Lung (tissue), 11 donors: ENCODE measurements at regions not wholly inside any gene's neighbourhood (a gene's known extent, or its start where the extent isn't known, plus 50 kb on each side); places are given as distances from the start of the nearest gene placed in this dataset.

Experiments used
- ATAC-seq: fragments of 200-7000 bp; cut with Tn5 transposase; one replicate; pipeline ENCODE4 v1.9.1; 2020; ENCODE audit warnings: moderate number of reproducible peaks; ENCODE audit not compliant: insufficient read depth, low FRiP score
- DNase-seq, 3 donors: peaks; one replicate each; pipeline ENCODE4 v3.0.0-alpha.2; 2013 to 2017
- H3K27ac ChIP-seq, 2 donors: one replicate each; pipeline ENCODE4 v1.5.1; 2013; ENCODE audit warnings: mild to moderate bottlenecking in 2 of 2, moderate library complexity in 2 of 2, control low read depth in 1 of 2, inconsistent platforms in 1 of 2, low read depth in 1 of 2, low read length in 1 of 2
- H3K27me3 ChIP-seq, 3 donors: one replicate each; pipeline ENCODE4 v1.5.1; 2013; ENCODE audit warnings: low read length in 2 of 3; ENCODE audit not compliant: control insufficient read depth in 3 of 3, insufficient read depth in 3 of 3
- H3K36me3 ChIP-seq, 4 donors: one replicate each; pipeline ENCODE4 v1.5.1; 2013; ENCODE audit warnings: low read length in 4 of 4, mild to moderate bottlenecking in 1 of 4, moderate library complexity in 1 of 4; ENCODE audit not compliant: control insufficient read depth in 4 of 4, insufficient read depth in 4 of 4
- H3K4me1 ChIP-seq, 5 donors: one replicate each; pipeline ENCODE4 v1.5.1; 2013; ENCODE audit warnings: low read length in 5 of 5, mild to moderate bottlenecking in 2 of 5, moderate library complexity in 1 of 5; ENCODE audit not compliant: control insufficient read depth in 5 of 5, insufficient read depth in 5 of 5
- H3K4me3 ChIP-seq: one replicate; pipeline ENCODE4 v1.5.1; 2013; ENCODE audit warnings: mild to moderate bottlenecking, control low read depth, moderate library complexity
- H3K9ac ChIP-seq, 2 donors: one replicate each; pipeline ENCODE4 v1.5.1; 2013; ENCODE audit warnings: low read length in 2 of 2, control low read depth in 1 of 2; ENCODE audit not compliant: insufficient read depth in 1 of 2
- H3K9me3 ChIP-seq, 4 donors: one replicate each; pipeline ENCODE4 v1.5.1; 2013; ENCODE audit warnings: low read length in 3 of 4, mild to moderate bottlenecking in 1 of 4, moderate library complexity in 1 of 4; ENCODE audit not compliant: control insufficient read depth in 4 of 4, insufficient read depth in 3 of 4
- WGBS, 2 donors: extraction: QIAGEN DNeasy Blood & Tissue Kit; methylation state at CpG; one replicate each; pipeline ENCODE4 v1.1.7; 2013; 5-methylcytosine and 5-hydroxymethylcytosine counted together
- TF ChIP-seq, protein P1 (sequence below): IDR thresholded peaks from 2 replicates; pipeline ENCODE4 v1.5.1; 2012; ENCODE audit warnings: mild to moderate bottlenecking; ENCODE audit errors: control extremely low read depth, extremely low read depth
- donor health status: control.
- donor health status: control.
- donor health status: Bipolar disorder and iron deficiency.
- donor health status: healthy.
- donor health status: DM: yes; HTN: yes; CAD: no.

DNA sequence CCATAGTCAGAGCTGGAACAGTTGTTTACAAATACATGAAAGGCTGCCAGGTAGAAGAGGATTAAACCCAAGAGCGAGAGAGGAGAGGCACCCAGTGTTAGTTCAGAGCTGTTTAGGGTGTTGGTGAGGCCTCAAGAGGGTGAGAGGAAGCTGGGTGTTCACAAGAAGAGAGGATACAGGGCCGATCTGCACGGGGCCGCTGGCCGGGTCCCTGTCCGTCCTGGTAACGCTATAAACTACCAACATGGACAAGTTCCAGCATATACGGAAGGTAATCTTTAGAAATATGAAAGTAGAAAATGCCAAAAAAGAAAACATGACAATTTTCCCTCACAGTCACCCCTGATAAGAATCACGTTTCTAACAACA is 109.7 kb downstream of the TMEM18 start:
- no peak for DNase-seq
- no peak overlapping the region for H3K9ac ChIP-seq
- H3K36me3 ChIP-seq: no peaks in the 10 kb centered on the region
- peaks cover 0 to 13% (median 0%) of the 10 kb centered on the region in 5 donors for H3K4me1 ChIP-seq
- WGBS, 2 donors: 80 to 83% methylated on average over 9 of the region's 9 CpGs
- TF ChIP-seq, protein P1, sequence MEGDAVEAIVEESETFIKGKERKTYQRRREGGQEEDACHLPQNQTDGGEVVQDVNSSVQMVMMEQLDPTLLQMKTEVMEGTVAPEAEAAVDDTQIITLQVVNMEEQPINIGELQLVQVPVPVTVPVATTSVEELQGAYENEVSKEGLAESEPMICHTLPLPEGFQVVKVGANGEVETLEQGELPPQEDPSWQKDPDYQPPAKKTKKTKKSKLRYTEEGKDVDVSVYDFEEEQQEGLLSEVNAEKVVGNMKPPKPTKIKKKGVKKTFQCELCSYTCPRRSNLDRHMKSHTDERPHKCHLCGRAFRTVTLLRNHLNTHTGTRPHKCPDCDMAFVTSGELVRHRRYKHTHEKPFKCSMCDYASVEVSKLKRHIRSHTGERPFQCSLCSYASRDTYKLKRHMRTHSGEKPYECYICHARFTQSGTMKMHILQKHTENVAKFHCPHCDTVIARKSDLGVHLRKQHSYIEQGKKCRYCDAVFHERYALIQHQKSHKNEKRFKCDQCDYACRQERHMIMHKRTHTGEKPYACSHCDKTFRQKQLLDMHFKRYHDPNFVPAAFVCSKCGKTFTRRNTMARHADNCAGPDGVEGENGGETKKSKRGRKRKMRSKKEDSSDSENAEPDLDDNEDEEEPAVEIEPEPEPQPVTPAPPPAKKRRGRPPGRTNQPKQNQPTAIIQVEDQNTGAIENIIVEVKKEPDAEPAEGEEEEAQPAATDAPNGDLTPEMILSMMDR: no peak
- no peak overlapping the region for H3K4me3 ChIP-seq
- no peaks in the 10 kb centered on the region for H3K27me3 ChIP-seq
- no peak for ATAC-seq
- H3K27ac ChIP-seq: no peak overlapping the region
- peaks cover 0 to 3% (median 1%) of the 10 kb centered on the region in 4 donors for H3K9me3 ChIP-seq

DNA sequence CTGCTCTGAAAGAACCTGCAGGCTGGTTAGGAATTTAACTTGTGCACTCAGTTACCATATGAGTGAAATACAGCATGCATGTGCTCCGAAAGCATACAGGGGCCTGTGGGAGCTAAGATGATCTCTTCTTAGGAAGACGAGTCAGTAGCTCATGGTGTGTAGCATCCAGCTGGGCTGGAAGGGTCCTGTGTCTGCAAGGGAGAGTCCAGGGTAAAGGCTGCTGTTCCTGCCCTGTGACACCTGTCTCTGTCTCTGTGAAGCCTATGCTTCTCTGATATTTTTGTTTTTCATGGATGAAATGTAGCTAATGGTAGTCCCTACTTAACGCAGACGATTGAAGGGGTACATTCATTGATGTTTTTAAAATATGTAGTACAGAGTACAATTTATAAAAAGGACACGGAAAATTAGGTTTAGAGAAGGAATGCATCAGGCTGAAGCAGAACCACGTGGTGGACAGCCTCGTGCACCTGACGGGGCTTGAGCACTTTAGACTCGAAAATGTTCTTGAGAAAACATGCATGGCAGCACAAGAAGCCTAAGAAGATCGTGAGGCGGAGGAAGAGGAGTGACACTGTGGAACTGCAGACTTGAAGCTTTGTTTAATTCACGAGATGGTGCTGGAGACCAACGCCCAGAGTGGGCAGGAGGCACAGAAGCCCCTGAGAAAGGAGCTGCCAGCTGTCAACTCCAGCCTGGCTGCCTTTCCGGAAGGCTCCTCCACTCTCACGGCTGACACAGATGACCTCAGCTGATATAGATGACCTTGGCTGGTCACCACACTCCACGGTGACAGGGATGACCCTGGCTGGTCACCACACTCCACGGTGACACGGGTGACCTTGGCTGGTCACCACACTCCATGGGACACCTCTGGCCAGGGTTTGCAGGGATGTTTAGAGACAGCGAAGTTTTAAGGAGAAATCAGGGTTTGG is 110.6 kb downstream of the TMEM18 start:
- no peak overlapping the region for H3K27ac ChIP-seq
- H3K9me3 ChIP-seq: peaks cover 0 to 3% (median 1%) of the 10 kb centered on the region in 4 donors
- DNase-seq: no peak
- ATAC-seq: no peak
- 81 to 84% methylated on average over 19 of the region's 19 CpGs for WGBS, 2 donors
- H3K27me3 ChIP-seq: no peaks in the 10 kb centered on the region
- H3K4me1 ChIP-seq: peaks cover 0 to 13% (median 0%) of the 10 kb centered on the region in 5 donors
- TF ChIP-seq, protein P1: no peak
- no peaks in the 10 kb centered on the region for H3K36me3 ChIP-seq
- H3K9ac ChIP-seq: no peak overlapping the region
- H3K4me3 ChIP-seq: no peak overlapping the region

GRCh38 chr2:564471-565181 is 112.6 kb downstream of the TMEM18 start:
- H3K4me3 ChIP-seq: no peak overlapping the region
- TF ChIP-seq, protein P1: no peak
- peaks cover 0 to 2% (median 0%) of the 10 kb centered on the region in 3 donors for H3K27me3 ChIP-seq
- H3K27ac ChIP-seq: no peak overlapping the region
- DNase-seq (no peak), ATAC-seq (no peak)
- H3K36me3 ChIP-seq: no peaks in the 10 kb centered on the region
- 89% methylated on average over 19 of the region's 19 CpGs for WGBS, 2 donors
- H3K4me1 ChIP-seq: peaks cover 0 to 13% (median 0%) of the 10 kb centered on the region in 5 donors
- no peak overlapping the region for H3K9ac ChIP-seq
- H3K9me3 ChIP-seq: peaks cover 0 to 2% (median 0%) of the 10 kb centered on the region in 4 donors
